NOMO-1 (cell line): ENCODE measurements at regions not wholly inside any gene's neighbourhood (a gene's known extent, or its start where the extent isn't known, plus 50 kb on each side); places are given as distances from the start of the nearest gene placed in this dataset.
"Not testable (repeated sequence)": the region's sequence is repeated elsewhere in the genome, so short reads cannot be mapped to it uniquely, and the experiment has no call there.

Experiments used
- DNase-seq, 2 experiments: peaks; one replicate each; lab custom pipeline; 2025; ENCODE audit not compliant: unreplicated experiment in 2 of 2; lab: John Stamatoyannopoulos, UW

- DNase-seq, result not testable (repeated sequence)
These were observed 86.3 kb downstream of the CPN2 start for GRCh38 chr3:194264631-194265504.

- DNase-seq, result no peak
These were observed 85.6 kb downstream of the CPN2 start for GRCh38 chr3:194265505-194265892.

GRCh38 chr3:194265996-194266964, 84.8 kb downstream of the CPN2 start:
- DNase-seq, result no peak

DNA sequence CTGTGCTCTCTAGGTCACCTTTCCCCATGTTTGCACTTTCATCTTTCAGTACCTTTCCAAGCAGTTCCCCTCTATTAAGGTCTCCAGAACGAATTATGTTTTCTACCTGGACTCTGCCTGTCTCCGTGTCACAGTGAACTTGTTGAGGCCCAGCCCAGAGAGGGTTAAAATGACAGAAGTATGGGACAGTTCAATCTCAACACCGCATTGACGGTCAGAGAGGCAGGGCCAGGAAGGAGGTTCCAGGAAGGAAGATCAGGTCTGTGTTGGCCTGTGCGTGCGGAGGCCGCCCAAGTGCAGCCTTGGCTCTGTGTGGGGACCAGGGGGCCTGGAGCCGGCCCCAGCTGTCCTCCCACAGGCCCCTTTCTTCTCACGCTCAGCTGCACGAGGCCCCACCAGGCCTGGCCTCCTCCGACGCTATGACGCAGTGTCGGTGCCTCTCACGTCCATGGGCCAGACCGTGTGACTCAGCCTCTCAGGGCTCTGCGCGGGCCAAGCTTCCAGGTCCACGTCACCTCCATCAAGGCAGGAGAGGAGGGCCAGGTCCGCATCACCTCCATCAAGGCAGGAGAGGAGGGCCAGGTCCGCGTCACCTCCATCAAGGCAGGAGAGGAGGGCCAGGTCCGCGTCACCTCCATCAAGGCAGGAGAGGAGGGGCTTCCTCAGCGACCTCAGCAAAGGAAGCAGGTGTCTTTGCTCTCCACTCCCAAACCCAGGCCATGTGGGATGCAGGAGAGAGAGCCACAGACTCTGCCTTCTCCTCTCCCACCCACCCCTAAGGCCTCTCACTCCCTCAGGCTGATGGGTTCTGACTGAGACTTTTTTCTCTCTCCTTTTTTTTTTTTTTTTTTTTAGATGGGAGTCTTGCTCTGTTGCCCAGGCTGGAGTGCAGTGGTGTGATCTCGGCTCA, 83.1 kb downstream of the CPN2 start:
- DNase-seq, result no peak

GRCh38 chr3:194268654-194269512, 82.2 kb downstream of the CPN2 start:
- no peak for DNase-seq

DNA sequence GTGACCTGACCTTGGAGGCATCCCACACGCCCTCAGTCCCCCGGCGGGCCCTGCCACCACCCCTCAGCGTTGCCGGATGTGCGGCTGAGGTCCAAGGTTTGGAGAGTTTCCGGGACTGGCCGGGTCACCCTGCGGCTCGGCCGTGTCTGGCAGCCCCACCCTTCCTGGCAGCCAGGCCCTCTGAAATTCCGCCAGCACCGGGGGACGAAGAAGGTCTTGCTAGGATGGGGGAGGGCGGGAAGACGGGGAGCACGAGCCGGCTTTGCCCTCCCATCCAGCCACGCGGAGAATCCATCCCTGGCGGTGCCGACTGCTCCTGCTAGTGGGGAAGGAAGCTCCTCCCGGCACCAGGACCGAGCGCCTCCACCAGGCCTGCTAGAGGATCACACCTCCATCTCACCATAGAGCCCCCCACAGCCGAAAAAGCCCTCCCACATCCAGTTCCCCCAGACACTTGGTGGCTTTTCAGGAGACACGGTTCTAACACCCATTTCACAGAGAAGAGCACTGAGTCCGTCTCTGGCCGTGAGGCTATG, 81.5 kb downstream of the CPN2 start:
- DNase-seq, result peak in 1 of 2 experiments; percentile 24

- DNase-seq, result no peak
These were observed 80.3 kb downstream of the CPN2 start for GRCh38 chr3:194270627-194271459.

GRCh38 chr3:194271460-194272035, 79.6 kb downstream of the CPN2 start:
- no peak for DNase-seq

- no peak for DNase-seq
These were observed 78.9 kb downstream of the CPN2 start for GRCh38 chr3:194272221-194272620.

DNA sequence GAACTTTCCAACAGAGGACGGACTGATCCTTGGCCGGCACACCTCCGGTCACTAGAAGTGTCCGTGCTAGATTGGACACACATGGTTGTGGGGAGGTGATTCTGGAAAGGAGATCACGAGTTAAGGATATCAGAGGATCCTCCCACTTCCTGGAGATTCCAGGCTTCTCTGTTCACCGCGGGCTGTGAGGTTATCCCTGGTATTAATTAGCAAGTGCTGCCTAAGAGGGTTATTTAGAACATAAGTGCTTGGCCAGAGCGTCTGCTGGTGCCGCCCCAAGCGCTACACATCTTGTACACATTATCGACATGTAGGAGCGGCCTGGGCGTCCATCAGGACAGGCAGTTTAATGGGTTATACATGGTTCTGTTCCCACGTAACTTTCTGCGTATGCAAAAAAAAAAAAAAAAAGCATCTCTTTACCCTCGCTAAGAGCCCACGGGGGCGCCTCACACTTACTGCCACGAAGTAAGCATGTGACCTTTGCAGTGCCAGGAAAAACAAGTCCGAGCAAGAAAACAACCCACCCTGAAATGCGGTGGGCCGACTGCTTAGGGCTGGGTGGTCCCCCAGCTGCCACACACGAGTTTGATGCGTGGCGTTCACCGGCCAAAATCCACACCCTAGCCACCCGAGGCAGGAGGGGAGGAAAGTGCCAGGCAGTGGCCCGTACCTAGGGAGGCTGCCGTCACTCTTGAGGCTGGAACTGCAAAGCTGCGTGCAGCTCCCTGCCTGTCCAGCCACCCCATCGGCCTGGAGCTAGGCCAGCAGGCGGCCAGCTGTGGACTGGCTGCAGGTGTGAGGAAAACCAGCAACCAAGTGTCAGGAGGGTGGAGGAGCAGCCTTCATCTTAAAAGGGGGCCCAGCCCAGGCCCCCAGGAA, 78.0 kb downstream of the CPN2 start:
- DNase-seq, result no peak

DNA sequence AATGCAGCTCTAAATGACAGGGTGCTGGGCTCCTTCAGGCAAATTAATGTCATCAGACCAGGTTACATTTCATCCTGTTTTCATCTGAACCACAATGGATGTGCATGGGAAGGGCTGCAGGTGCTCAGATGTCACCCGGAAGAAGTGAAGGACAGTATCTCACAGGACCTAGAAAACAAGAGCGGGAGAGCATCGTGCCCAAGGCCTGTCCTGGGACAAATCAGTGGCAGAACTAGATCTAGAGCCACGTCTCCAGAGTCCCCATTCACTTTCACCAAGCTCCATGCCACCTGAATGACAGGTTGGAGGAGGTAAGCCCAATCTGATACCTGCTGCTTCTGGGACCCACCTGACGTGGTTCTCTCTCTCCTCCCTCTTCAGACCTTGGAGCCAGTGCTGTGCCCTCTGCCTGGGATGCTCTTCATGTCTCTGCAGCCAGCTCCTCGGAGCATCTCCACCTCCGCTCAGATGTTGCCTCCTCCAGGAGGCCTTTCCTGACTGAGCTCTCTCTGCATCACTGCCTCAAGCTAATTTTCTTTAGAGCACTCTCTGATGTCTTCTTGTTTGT, 77.3 kb downstream of the CPN2 start:
- no peak for DNase-seq

GRCh38 chr3:194274424-194275085, 76.6 kb downstream of the CPN2 start:
- no peak for DNase-seq

- no peak for DNase-seq
These were observed 75.8 kb downstream of the CPN2 start for GRCh38 chr3:194275291-194275690.

GRCh38 chr3:194275721-194276120, 75.4 kb downstream of the CPN2 start:
- DNase-seq, result no peak

DNA sequence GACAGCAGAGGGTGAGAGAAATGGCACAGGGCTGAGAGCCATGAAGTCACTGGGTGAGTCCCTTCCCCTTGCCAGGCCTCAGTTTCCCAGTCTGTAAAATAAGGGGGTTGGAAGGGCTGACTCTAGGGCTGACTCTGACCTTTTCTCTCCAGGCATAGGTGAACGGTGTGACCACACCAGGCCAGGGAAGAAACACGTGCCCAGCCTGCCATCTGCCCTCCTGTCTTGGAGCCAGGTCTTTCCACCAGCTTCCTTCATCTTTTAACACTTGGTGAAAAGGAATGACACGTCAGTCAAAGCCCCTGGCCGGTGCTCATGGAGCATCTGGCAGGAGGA, 74.4 kb downstream of the CPN2 start:
- DNase-seq, result no peak

GRCh38 chr3:194277104-194277785, 73.9 kb downstream of the CPN2 start:
- no peak for DNase-seq
